Stimulated activated CD8-positive, alpha-beta memory T cell treated with anti-CD3 and anti-CD28 coated beads, Interleukin-15, amount 100 ng/mL, for 24 hours (primary cell): ENCODE measurements at regions not wholly inside any gene's neighbourhood (a gene's known extent, or its start where the extent isn't known, plus 50 kb on each side); places are given as distances from the start of the nearest gene placed in this dataset.

Experiments used
- DNase-seq: peaks from one replicate; pipeline ENCODE4 v3.0.0-alpha.2; 2020; ENCODE audit warnings: low read depth

DNA sequence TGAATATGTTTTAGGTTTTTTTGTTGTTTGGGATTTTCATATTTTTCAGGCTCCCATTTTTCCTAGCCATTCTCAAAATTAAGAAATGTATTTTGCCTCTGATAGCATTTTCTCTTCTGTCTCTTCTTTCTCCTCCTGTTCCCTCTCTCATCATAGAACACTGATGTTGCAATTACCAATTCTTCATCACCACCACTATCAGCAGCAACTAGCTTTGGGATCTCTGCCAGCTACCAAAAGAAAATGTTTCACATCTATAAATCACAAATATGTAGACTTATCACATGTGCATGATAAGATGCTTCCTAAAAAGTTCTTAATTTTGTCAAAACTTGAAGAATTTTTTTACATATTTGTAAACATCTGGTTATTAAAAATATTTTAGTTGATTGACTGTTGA lies 887.1 kb downstream of the MAT2B start:
- DNase-seq: no peak

DNA sequence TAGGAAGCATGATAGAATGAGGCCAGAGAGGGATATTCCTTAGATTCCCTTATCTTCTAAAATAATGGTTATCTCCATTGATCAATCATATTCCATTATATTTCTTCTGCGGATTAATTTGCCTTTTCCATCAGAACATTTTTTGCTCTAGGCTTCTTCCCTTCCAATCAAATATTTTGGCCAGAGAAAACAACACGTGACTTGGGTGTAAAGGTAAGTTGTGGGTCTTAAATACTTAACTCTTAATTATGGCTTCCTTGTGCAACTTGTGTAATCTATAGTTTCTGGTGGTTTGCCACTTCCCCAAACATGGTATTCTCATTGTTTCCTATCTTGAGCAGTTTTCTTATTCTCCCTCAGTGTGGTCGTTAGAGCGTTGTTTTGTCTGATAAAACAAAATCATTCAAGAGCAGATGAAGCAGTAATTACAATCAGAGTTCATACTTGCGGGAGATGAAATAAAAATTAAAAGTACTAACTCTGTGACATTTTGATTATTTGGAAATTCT lies 889.3 kb downstream of the MAT2B start:
- DNase-seq: no peak

GRCh38 chr5:164412531-164412930 lies 907.1 kb downstream of the MAT2B start:
- no peak for DNase-seq

GRCh38 chr5:164420161-164420560 lies 914.7 kb downstream of the MAT2B start:
- DNase-seq: no peak

GRCh38 chr5:164422400-164422799 lies 917.0 kb downstream of the MAT2B start:
- no peak for DNase-seq

GRCh38 chr5:164431634-164432304 lies 926.4 kb downstream of the MAT2B start:
- no peak for DNase-seq

GRCh38 chr5:164433106-164433870 lies 927.9 kb downstream of the MAT2B start:
- DNase-seq: no peak

GRCh38 chr5:164435576-164435975 lies 930.2 kb downstream of the MAT2B start:
- DNase-seq: no peak

- no peak for DNase-seq
Observed at GRCh38 chr5:164439799-164440198, 934.4 kb downstream of the MAT2B start.

- no peak for DNase-seq
Observed at GRCh38 chr5:164449460-164449859, 944.0 kb downstream of the MAT2B start.

- DNase-seq: no peak
Observed at GRCh38 chr5:164466033-164466432, 960.6 kb downstream of the MAT2B start.

GRCh38 chr5:164470312-164470711 lies 964.9 kb downstream of the MAT2B start:
- no peak for DNase-seq

DNA sequence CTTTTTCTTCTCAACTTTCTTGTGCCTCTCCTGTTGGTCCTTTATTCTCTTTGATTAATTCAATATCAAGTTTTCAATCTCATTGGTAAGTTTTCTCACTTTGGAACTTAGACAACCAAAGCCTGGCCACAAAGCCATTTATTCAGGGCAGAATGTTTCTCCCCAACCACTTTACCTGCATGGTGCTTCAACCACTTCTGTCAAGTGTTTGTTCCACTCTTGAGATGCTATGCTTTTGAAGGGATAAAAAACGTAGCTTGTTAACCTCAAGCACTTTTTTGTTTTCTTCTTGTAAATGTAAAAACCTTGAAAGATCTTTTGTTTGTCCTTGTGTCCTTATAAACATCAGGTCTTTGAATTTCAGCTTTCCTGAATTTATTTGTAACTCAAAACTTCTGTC lies 966.7 kb downstream of the MAT2B start:
- DNase-seq: no peak

DNA sequence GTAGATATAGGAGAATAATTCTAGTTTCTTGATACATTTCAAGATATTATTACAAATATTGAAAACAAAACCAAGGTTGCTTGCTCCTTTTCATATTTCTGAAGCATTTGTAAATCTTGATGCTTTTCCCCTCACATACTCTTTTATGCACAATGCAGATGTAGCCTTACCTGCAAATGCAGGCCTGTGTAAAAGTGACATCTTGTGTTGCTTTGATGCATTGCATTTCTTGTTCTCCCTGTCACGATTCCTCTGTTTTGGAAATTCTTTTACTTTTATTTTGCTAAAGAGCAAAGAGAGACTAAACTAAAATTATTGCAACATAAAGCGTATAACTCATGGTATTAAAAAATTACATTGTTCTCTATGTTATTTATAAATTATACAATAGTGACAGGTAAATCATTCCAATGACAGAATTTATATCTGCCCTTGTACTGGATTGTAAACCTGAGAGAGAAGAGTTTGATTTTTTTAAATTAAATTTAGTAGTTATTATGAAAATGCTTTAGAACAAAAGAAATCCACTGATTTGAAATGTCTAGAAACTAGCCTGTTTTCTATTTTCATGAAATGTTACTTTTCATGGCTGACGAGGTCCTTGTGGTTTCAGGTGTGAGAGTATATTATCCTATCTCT lies 970.0 kb downstream of the MAT2B start:
- DNase-seq: no peak

- DNase-seq: no peak
Observed at GRCh38 chr5:164481270-164481669, 975.9 kb downstream of the MAT2B start.

- no peak for DNase-seq
Observed at GRCh38 chr5:164482351-164482750, 976.9 kb downstream of the MAT2B start.

- no peak for DNase-seq
Observed at GRCh38 chr5:164484948-164485347, 979.5 kb downstream of the MAT2B start.

DNA sequence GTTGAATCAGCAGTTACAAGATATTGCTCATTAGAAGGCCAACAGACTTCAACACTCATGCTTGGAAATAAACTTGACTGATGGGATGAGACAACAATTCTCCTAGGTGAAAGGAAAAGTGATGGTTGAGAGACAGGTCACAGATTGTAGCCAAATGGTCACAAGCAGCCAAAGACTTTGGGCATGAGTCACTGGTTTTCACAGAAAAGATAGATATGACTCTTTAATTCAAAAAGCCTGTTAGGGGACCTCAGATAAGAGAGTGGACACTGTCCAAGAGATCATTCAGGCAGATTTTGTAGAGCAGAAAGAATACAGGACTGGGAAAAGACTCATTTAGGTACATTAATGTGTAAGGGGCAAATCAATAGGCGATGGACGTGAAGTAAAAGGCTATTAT lies 982.5 kb downstream of the MAT2B start:
- no peak for DNase-seq

DNA sequence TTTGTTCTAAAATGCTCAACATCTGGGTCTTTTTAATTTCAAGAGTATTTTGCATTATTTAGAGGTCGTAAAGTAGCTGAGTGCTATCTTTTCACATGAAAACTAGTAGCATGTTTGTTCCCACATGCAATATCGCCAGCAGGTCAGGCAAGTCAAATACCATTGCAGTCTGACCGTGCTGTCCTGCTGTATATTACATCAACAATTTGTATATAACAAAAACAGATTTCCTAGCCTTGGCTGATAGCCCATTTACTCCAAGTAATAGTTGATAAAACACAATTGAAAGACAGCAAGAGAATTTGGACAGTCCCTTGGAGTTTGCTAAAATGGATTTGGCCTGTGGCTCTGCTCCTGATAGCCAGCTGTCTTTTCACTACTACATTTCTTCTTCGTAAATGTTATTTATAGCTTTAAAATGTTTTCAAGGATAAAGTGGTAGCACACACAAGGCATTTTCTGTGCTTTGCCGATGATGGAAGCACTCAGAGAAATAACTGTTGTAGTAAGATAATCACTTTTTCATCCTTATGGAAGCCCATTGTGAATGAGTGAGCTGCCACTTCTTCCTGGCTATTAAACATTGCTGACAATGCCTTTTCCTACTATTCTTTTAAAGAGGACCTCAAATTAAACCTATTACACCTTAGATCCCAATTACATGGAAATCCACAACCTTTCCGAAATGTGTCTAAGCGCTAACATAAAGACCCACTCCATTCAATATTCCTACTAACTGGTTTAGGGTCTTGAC lies 992.1 kb downstream of the MAT2B start:
- no peak for DNase-seq

DNA sequence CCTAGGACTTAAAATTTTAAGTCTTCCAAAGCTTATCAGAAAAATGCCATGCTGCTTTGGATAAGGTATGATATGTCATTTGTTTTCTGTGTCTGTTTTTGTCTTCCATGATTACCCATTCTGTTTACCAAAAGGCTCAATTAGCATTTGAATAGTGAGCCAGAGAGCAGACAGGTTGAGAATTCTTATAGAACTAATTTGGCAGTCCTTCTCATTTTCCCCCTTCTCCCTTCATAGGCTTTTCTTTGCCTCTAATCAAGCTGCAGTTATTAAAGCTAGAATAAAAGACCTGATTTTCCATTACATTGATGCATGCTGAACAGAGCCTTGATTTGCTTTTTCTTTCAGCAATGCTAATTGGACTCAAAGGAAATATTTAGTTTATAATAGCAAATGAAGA lies 993.0 kb downstream of the MAT2B start:
- DNase-seq: no peak

DNA sequence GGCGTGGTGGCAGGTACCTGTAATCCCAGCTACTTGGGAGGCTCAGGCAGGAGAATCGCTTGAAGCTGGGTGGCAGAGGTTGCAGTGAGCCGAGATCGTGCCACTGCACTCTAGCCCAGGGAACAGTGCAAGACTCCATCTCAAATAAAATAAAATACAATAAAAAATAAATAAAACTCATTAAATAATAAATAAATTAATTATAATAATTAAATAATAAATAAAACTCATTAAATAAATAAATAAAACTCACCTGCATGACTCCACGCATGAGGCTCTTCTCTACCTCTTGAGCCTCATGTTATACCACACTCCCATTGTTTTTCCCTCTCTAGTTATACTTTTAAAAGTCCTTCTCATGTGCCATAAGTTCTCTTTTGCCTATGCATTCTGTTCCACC lies 995.4 kb downstream of the MAT2B start:
- DNase-seq: no peak

DNA sequence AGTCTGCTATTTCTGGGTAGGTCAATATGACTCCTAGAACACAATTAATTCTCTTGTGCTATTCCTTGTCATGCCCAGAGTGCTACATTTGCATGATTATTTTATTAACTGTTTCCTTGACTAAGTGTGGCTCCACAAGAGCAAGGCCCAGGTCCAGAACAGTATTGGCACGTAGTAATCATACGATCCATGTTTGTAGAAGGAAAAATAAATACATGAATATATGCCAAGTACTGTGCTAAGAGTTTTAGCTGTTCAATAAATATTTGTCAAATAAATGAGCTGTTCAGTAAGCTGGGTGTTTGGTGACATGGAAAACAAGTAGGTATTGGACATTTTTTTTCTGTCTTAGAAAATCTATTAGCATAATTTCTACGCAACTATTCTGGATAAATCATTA lies 995.9 kb downstream of the MAT2B start:
- no peak for DNase-seq
